ENCODE measurements at regions not wholly inside any gene's neighbourhood (a gene's known extent, or its start where the extent isn't known, plus 50 kb on each side); places are given as distances from the start of the nearest gene placed in this dataset.

DNA sequence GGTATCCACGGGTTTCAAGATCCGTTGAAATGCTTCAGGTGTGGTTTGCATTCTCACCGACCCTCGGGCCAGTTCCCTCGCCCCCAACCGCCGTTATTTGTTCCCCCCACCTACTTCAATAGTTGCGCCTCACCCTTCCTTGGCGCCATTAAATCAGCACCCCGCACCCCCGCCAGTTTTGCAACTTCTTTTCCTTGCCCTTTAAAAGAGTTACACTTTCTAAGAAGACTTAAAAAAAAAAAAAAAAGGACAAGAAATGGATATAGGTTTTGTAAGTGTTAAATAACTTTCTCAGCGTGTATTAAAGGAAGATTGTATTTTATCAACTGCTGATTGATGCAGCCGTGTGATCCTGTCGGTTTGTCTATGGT is 87.2 kb downstream of the NR2F2 start:
- no peak for FAIRE-seq
- Histone ChIP-seq H3K27me3 (ENCODE audit: control insufficient read depth, extremely low read depth, insufficient read depth, low read length) (peaks cover 60% of the 10 kb centered on the region), H3K4me3 (ENCODE audit: control insufficient read depth in 2 of 3, extremely low read depth in 1 of 3, insufficient read depth in 2 of 3, low read depth in 1 of 3, low read length in 3 of 3) (no peak overlapping the region)

DNA sequence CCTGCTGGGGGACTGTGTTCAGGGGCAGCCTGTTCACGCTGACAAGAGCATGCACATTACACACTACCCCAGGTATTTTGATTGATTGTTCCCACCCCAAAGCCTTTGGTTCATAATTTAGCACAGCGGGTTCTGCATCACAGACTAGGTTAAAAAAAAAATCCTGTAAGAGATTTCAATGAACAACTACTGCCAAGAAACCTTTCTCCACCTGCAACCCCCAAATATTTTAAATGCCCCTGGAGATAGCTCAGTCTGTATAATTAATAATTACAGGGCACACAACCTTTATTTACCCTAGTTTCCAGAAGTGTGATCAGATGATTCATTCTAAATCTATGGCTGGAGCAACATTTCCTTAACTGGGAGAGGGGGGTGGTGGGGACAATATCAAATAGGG is 87.6 kb downstream of the NR2F2 start:
- Histone ChIP-seq H3K4me1 (ENCODE audit: control insufficient read depth, extremely low read depth, insufficient read depth, low read length) (peaks cover 10% of the 10 kb centered on the region), H3K9me1 (ENCODE audit: control insufficient read depth, extremely low read depth, insufficient read depth, low read length) (no peaks in the 10 kb centered on the region), H3K9ac (ENCODE audit: control insufficient read depth, extremely low read depth, insufficient read depth, low read length) (no peak overlapping the region), H3K36me3 (ENCODE audit: control insufficient read depth in 2 of 2, extremely low read depth in 1 of 2, insufficient read depth in 2 of 2, low read length in 2 of 2) (no peaks in the 10 kb centered on the region), H3K4me3 (ENCODE audit: control insufficient read depth in 2 of 3, extremely low read depth in 1 of 3, insufficient read depth in 2 of 3, low read depth in 1 of 3, low read length in 3 of 3) (no peak overlapping the region), H3K9me3 (ENCODE audit: control insufficient read depth, low read depth, low read length) (no peaks in the 10 kb centered on the region), H2AFZ (ENCODE audit: control insufficient read depth, low read length) (no peak overlapping the region), H3K27me3 (ENCODE audit: control insufficient read depth, extremely low read depth, insufficient read depth, low read length) (peaks cover 57% of the 10 kb centered on the region), H3K79me2 (ENCODE audit: control insufficient read depth, insufficient read depth, low read length) (no peaks in the 10 kb centered on the region), H4K20me1 (ENCODE audit: control insufficient read depth, extremely low read depth, insufficient read depth, low read length) (no peaks in the 10 kb centered on the region), H3K27ac (ENCODE audit: control insufficient read depth, insufficient read depth, low read length) (no peak overlapping the region), H3K4me2 (ENCODE audit: control insufficient read depth, extremely low read depth, insufficient read depth, low read depth, low read length) (no peak overlapping the region)
- DNase-seq (ENCODE audit: low read depth, low spot score), result no peak
- TF ChIP-seq, protein P1, sequence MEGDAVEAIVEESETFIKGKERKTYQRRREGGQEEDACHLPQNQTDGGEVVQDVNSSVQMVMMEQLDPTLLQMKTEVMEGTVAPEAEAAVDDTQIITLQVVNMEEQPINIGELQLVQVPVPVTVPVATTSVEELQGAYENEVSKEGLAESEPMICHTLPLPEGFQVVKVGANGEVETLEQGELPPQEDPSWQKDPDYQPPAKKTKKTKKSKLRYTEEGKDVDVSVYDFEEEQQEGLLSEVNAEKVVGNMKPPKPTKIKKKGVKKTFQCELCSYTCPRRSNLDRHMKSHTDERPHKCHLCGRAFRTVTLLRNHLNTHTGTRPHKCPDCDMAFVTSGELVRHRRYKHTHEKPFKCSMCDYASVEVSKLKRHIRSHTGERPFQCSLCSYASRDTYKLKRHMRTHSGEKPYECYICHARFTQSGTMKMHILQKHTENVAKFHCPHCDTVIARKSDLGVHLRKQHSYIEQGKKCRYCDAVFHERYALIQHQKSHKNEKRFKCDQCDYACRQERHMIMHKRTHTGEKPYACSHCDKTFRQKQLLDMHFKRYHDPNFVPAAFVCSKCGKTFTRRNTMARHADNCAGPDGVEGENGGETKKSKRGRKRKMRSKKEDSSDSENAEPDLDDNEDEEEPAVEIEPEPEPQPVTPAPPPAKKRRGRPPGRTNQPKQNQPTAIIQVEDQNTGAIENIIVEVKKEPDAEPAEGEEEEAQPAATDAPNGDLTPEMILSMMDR (optimal IDR thresholded peaks at IDR 0.05 in 1 of 3, IDR thresholded peaks at IDR 0.05 in 1 of 3, conservative IDR thresholded peaks at IDR 0.05 in 1 of 3; ENCODE audit: extremely low read depth in 1 of 3, insufficient read depth in 2 of 3, low read length in 3 of 3), result no peak
- no peak for TF ChIP-seq EZH2 (IDR thresholded peaks at IDR 0.05; ENCODE audit: low read length)
- dilution Hi-C loops (cut with MboI; ENCODE audit: extremely low pct_ligation_motif_present, low sequenced_read_pairs), result no loop called here
- FAIRE-seq, result no peak

More for the DNA sequence above, 87.2 kb downstream of the NR2F2 start:
- Histone ChIP-seq H3K9ac (ENCODE audit: control insufficient read depth, extremely low read depth, insufficient read depth, low read length) (no peak overlapping the region), H3K4me2 (ENCODE audit: control insufficient read depth, extremely low read depth, insufficient read depth, low read depth, low read length) (no peak overlapping the region), H3K36me3 (ENCODE audit: control insufficient read depth in 2 of 2, extremely low read depth in 1 of 2, insufficient read depth in 2 of 2, low read length in 2 of 2) (no peaks in the 10 kb centered on the region), H3K79me2 (ENCODE audit: control insufficient read depth, insufficient read depth, low read length) (no peaks in the 10 kb centered on the region), H2AFZ (ENCODE audit: control insufficient read depth, low read length) (no peak overlapping the region), H4K20me1 (ENCODE audit: control insufficient read depth, extremely low read depth, insufficient read depth, low read length) (no peaks in the 10 kb centered on the region), H3K27ac (ENCODE audit: control insufficient read depth, insufficient read depth, low read length) (no peak overlapping the region), H3K9me1 (ENCODE audit: control insufficient read depth, extremely low read depth, insufficient read depth, low read length) (no peaks in the 10 kb centered on the region), H3K4me1 (ENCODE audit: control insufficient read depth, extremely low read depth, insufficient read depth, low read length) (peaks cover 10% of the 10 kb centered on the region), H3K9me3 (ENCODE audit: control insufficient read depth, low read depth, low read length) (no peaks in the 10 kb centered on the region)
- dilution Hi-C loops (cut with MboI; ENCODE audit: extremely low pct_ligation_motif_present, low sequenced_read_pairs), result no loop called here
- TF ChIP-seq, protein P1 (optimal IDR thresholded peaks at IDR 0.05 in 1 of 3, IDR thresholded peaks at IDR 0.05 in 1 of 3, conservative IDR thresholded peaks at IDR 0.05 in 1 of 3; ENCODE audit: extremely low read depth in 1 of 3, insufficient read depth in 2 of 3, low read length in 3 of 3), result no peak
- TF ChIP-seq EZH2 (IDR thresholded peaks at IDR 0.05; ENCODE audit: low read length), result no peak
- no peak for DNase-seq (ENCODE audit: low read depth, low spot score)
